ENCODE measurements at regions not wholly inside any gene's neighbourhood (a gene's known extent, or its start where the extent isn't known, plus 50 kb on each side); places are given as distances from the start of the nearest gene placed in this dataset.
"Not testable (repeated sequence)": the region's sequence is repeated elsewhere in the genome, so short reads cannot be mapped to it uniquely, and the experiment has no call there.

GRCh38 chr5:37954561-37954960 lies 114.7 kb upstream of the GDNF start:
- DNase-seq = peak; percentile 15

- peak; percentile 23 for DNase-seq
These were observed 112.3 kb upstream of the GDNF start for GRCh38 chr5:37951946-37952721.

- no peak for DNase-seq
These were observed 110.6 kb upstream of the GDNF start for GRCh38 chr5:37950436-37950835.

GRCh38 chr5:37945446-37945845 lies 105.6 kb upstream of the GDNF start:
- no peak for DNase-seq

- not testable (repeated sequence) for DNase-seq
These were observed 103.3 kb upstream of the GDNF start for GRCh38 chr5:37943136-37943535.

GRCh38 chr5:37940931-37941623 lies 101.2 kb upstream of the GDNF start:
- DNase-seq = no peak

- DNase-seq = no peak
These were observed 99.0 kb upstream of the GDNF start for GRCh38 chr5:37938861-37939260.

GRCh38 chr5:37938076-37938852 lies 98.4 kb upstream of the GDNF start:
- no peak for DNase-seq

GRCh38 chr5:37936091-37936490 lies 96.2 kb upstream of the GDNF start:
- no peak for DNase-seq

GRCh38 chr5:37933576-37933975 lies 93.7 kb upstream of the GDNF start:
- no peak for DNase-seq

- no peak for DNase-seq
These were observed 92.6 kb upstream of the GDNF start for GRCh38 chr5:37932450-37932849.

GRCh38 chr5:37931541-37931940 lies 91.7 kb upstream of the GDNF start:
- DNase-seq = no peak

GRCh38 chr5:37930350-37930749 lies 90.5 kb upstream of the GDNF start:
- no peak for DNase-seq

GRCh38 chr5:37929791-37930190 lies 90.0 kb upstream of the GDNF start:
- DNase-seq = no peak

- DNase-seq = not testable (repeated sequence)
These were observed 87.9 kb upstream of the GDNF start for GRCh38 chr5:37927753-37928152.

GRCh38 chr5:37926732-37927131 lies 86.9 kb upstream of the GDNF start:
- peak; percentile 17 for DNase-seq

- no peak for DNase-seq
These were observed 81.6 kb upstream of the GDNF start for GRCh38 chr5:37921452-37921851.

- DNase-seq = no peak
These were observed 78.6 kb upstream of the GDNF start for GRCh38 chr5:37918424-37918823.

- DNase-seq = no peak
These were observed 76.7 kb upstream of the GDNF start for GRCh38 chr5:37916525-37916924.

- peak; percentile 27 for DNase-seq
These were observed 75.4 kb upstream of the GDNF start for GRCh38 chr5:37915097-37915736.

- DNase-seq = not testable (repeated sequence)
These were observed 69.9 kb upstream of the GDNF start for GRCh38 chr5:37909610-37910266.

- DNase-seq = no peak
These were observed 66.6 kb upstream of the GDNF start for GRCh38 chr5:37906416-37906815.
